GM18858 (cell line): ENCODE measurements at regions not wholly inside any gene's neighbourhood (a gene's known extent, or its start where the extent isn't known, plus 50 kb on each side); places are given as distances from the start of the nearest gene placed in this dataset.
"Not testable (repeated sequence)": the region's sequence is repeated elsewhere in the genome, so short reads cannot be mapped to it uniquely, and the experiment has no call there.

ENCODE experiments used
- ATAC-seq: cut with Tn5 transposase; IDR thresholded peaks from one replicate; pipeline ENCODE4 v1.9.1; 2021; ENCODE audit not compliant: unreplicated experiment

GRCh38 chr18:66011916-66012315, 261.1 kb downstream of the CDH7 start:
- ATAC-seq: no peak

GRCh38 chr18:66005831-66006588, 255.2 kb downstream of the CDH7 start:
- ATAC-seq: no peak

DNA sequence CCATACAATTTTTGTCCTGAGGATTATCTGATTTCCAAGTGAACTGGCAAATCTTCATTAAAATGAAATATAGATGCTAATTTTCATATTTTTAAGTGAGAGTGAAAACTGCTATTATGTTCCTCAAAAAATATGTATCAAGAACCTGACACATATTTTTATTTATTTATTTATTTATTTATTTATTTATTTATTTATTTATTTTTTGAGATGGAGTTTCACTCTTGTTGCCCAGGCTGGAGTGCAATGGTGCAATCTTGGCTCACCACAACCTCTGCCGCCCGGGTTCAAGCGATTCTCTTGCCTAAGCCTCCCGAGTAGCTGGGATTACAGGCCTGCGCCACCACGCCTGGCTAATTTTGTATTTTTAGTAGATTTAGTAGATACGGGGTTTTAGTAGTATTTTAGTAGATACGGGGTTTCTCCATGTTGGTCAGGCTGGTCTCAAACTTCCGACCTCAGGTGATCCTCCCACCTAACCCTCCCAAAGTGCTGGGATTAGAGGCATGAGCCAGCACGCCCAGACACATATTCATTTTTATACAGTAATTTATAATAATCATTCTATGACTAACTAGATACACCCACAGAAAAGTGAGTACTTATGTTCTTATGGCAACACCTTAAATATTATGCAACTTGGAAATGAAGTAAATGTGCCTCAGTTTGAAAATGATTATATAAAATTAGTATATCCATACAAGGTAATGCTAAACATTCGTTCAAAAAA, 248.3 kb downstream of the CDH7 start:
- ATAC-seq: not testable (repeated sequence)

GRCh38 chr18:65995206-65995605, 244.4 kb downstream of the CDH7 start:
- ATAC-seq: no peak

GRCh38 chr18:65994302-65994701, 243.5 kb downstream of the CDH7 start:
- ATAC-seq: no peak

DNA sequence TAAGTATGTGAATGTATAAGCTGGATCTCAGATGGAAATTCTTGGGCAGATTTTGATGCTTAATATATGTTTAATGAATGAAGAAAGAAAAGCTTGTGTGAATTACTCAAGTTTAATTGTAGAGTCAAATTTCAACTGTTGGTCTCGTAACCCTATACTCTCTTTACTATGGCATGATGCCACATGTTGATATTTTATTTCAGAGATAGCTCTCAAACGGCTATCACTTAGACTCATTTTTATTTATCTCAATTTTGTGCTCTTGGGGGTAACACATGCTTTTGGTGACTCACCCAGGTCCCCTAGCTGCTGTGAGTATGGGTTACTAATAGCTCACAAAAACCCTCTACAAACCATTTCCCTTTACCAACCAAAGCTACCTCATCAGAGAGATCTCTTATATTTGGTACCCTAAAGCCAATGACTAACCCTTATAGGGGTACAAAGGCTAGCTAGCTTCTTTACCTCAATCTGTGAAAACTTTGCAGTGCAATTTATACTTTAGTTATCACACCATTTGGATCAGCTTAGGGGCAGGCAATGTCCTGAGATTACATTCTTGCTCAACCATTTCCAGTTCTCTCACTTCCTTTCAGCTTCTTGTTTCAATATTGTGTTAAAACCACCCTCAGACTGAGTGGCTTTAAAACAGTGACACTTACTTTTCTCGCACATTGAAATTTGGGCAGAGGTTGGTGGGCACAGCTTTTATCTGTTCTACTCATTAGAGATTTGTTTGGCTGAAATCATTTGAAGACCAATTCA, 240.3 kb downstream of the CDH7 start:
- ATAC-seq: no peak

DNA sequence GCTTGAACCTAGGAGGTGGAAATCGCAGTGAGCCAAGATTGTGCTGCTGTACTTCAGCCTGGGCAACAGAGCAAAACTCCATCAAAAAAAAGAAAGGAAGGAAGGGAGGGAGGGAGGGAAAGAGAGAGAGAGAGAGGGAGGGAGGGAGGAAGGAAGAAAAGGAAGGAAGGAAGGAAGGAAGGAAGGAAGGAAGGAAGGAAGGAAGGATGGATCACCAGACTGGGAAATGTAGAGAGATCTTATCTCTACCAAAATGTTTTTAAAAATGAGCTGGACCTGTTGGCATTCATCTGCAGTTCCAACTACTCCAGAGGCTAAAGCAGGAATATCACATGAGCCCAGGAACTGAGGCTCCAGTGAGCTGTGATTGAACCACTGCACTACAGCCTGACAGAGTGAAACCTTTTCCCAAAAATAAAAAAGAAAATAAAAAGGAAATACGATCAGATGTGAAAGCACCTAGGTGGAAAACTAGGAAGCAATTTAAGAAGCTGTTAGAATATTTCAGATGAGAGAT, 239.4 kb downstream of the CDH7 start:
- ATAC-seq: no peak

DNA sequence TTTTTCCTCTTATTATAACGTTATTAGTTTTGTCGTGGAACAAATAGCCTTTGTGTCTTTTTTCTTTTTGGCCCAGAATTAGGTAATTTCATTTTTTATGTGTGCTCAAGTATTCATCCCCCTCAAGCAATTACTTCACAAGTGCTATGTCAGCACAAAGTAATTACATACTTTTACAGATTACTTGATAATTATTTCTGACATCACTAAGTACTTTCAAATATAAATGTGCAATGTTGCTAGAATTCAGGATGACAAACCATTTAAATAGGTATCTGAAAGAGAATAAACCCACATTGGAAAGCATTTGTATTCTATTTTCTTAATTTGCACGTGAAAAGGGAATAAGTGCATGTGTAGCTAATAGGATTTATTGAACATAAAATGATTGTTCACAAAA, 238.2 kb downstream of the CDH7 start:
- ATAC-seq: no peak

GRCh38 chr18:65988386-65988785, 237.6 kb downstream of the CDH7 start:
- ATAC-seq: no peak

DNA sequence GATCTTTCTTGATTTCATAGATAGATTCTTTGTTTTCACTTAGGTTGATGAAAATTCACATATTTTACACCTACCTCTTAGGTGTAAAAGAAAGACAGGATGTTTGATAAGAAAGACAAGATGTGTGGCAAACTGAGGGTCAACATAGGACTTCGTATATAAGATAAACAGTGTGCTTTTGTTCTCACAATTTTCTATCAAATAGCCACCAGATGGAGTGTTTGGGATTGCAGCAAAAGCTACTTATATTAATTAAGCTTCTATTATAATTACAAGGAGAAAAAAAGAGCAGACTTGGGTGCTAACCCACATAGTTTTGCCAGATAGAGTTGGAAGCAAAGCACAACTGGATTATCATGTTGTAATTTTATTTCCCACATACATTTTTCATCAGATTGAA, 232.9 kb downstream of the CDH7 start:
- no peak for ATAC-seq

DNA sequence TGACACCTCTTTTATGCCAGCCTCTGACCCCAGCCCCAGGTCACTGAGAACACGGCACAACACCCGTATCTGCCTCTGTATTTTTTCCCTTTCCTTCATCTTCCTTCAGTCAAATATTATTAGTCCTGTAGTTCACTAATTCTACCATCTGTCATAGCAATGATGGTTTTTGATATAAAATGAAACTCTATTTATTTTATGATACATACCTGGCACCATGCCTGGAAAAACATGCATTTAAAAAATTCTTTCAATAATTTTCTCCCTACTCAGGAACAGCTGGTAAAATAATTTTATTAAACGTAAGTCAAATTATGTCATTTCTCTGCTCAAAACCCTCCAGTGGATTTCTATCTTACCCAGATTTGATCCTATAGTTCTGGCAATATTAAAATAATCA, 224.7 kb downstream of the CDH7 start:
- ATAC-seq: no peak

DNA sequence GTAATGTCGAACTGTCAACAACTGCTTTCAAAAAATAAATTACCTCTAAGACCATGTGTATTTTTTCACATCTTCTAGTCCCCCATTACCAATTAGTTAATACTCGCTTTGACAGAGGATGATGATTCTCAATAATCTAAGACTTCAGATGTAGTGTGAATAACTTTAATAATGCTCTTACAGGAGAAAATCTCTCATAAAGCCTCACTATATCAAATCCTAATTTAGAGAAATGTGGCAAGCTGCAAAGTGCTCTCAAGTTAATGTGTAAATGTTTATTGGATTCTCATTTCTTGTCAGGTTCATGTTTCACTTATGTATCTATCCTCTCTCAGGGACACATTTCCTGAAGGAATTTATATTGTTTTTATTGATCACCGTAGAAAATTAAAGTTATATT, 223.9 kb downstream of the CDH7 start:
- no peak for ATAC-seq

GRCh38 chr18:65968239-65969004, 217.6 kb downstream of the CDH7 start:
- ATAC-seq: no peak

DNA sequence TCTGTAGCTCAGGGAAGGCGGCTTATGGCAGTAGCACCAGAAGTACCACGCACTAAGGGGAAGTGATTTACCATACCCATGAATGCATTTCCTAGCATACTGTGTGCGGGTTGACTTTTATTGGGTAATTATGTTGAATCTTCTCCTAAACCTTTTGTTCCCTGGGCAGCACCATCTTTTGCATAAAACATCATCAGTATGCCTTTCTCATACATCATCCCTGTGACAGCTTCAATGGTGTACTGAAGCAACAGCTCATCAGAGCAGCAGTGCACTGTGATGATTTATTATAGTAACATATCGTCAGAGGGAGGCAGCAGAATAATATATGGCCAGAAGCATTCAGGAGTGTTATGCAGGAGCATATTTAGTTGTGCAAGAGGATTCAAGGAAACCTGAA, 204.9 kb downstream of the CDH7 start:
- ATAC-seq: no peak

DNA sequence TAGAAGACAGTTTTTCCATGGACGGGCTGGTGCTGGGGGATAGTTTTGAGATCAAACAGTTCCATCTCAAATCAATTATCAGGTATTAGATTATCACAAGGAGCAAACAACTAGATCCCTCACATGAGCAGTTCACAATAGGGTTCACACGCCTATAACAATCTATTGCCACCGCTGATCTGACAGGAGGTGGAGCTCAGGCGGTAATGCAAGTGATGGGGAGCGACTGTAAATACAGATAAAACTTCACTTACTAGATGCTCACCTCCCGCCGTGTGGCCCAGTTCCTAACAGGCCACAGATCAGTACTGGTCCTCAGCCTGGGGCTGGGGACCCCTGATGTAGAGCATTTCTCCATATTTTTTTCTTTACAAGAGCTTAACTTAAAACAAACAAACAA, 203.6 kb downstream of the CDH7 start:
- no peak for ATAC-seq

DNA sequence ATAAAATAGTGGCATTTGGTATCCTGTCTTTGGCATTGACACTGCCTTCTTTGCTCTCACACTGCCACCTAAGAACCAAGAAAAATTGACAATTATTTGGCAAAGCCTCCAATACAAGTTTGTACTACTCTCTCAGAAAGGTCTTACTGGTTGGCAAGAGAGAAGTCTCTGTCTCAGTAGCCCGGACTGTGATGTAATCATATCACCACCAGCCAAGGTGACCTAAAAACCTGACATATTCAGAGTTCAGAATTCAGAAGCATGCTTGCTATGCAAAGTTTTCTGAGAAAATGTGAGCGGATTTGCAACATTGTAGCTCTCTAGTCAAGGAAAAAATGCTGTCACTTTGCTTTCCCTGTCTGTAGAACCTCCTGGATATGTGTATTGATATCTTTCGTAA, 196.0 kb downstream of the CDH7 start:
- no peak for ATAC-seq

- ATAC-seq: no peak
Measured at GRCh38 chr18:65943268-65943667, 192.5 kb downstream of the CDH7 start.

DNA sequence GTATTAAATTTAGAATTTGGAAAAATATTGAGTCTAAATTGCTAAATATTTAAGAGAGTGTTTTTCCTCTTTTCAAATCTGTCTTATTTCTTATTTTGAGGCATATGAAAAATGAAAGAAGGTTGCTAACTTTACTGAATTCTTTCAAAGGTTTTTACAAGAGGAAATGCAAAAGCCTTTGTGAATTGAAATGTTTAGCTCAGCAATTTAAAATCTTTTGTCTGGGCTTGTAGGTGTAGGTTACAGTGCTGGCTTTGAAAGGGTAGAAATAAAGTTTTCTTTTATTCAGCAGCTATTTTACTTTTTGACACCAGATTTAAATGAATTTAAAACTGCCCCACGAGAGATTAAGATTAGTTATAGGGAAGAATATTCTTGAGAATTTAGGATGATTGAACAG, 192.0 kb downstream of the CDH7 start:
- no peak for ATAC-seq

- ATAC-seq: no peak
Measured at GRCh38 chr18:65942104-65942503, 191.3 kb downstream of the CDH7 start.

- no peak for ATAC-seq
Measured at GRCh38 chr18:65941482-65941881, 190.7 kb downstream of the CDH7 start.
